GM12873 (cell line): ENCODE measurements at regions not wholly inside any gene's neighbourhood (a gene's known extent, or its start where the extent isn't known, plus 50 kb on each side); places are given as distances from the start of the nearest gene placed in this dataset.

ENCODE experiments used
- CTCF ChIP-seq: IDR thresholded peaks from 2 replicates; pipeline ENCODE4 v1.5.1; 2012; ENCODE audit warnings: low read depth, mild to moderate bottlenecking, moderate library complexity, low read length, control low read depth; ENCODE audit not compliant: insufficient read depth; ENCODE audit errors: missing control alignments

GRCh38 chr3:170806676-170807075 lies 63.3 kb downstream of the RPL22L1 start:
- no peak for TF ChIP-seq CTCF

- TF ChIP-seq CTCF: no peak
Observed at GRCh38 chr3:170806141-170806540, 63.9 kb downstream of the RPL22L1 start.

- no peak for TF ChIP-seq CTCF
Observed at GRCh38 chr3:170804078-170804477, 65.9 kb downstream of the RPL22L1 start.

- TF ChIP-seq CTCF: no peak
Observed at GRCh38 chr3:170802164-170803151, 67.5 kb downstream of the RPL22L1 start.

GRCh38 chr3:170801597-170801996 lies 68.4 kb downstream of the RPL22L1 start:
- no peak for TF ChIP-seq CTCF

GRCh38 chr3:170799009-170799408 lies 71.0 kb downstream of the RPL22L1 start:
- no peak for TF ChIP-seq CTCF

- TF ChIP-seq CTCF: no peak
Observed at GRCh38 chr3:170797685-170798084, 72.3 kb downstream of the RPL22L1 start.
